ENCODE measurements at regions not wholly inside any gene's neighbourhood (a gene's known extent, or its start where the extent isn't known, plus 50 kb on each side); places are given as distances from the start of the nearest gene placed in this dataset.

- no peaks in the 10 kb centered on the region for H3K27me3 ChIP-seq (ENCODE audit: insufficient read depth, low read length, poor library complexity, severe bottlenecking)
- H3F3A ChIP-seq (ENCODE audit: low read depth): no peaks in the 10 kb centered on the region
- H3K9me3 ChIP-seq (ENCODE audit: insufficient read depth, low read depth, low read length): no peaks in the 10 kb centered on the region
- no peaks in the 10 kb centered on the region for H4K20me1 ChIP-seq (ENCODE audit: insufficient read depth, low read length, poor library complexity, severe bottlenecking)
- no peak overlapping the region for H3K9ac ChIP-seq (ENCODE audit: low read depth, low read length, poor library complexity, severe bottlenecking)
- H3K4me3 ChIP-seq (ENCODE audit: low read length, poor library complexity, severe bottlenecking): no peak overlapping the region
- H3K4me1 ChIP-seq (ENCODE audit: insufficient read depth, low read length, poor library complexity, severe bottlenecking): no peaks in the 10 kb centered on the region
- H3K36me3 ChIP-seq (ENCODE audit: insufficient read depth, low read length): no peaks in the 10 kb centered on the region
- H3K79me2 ChIP-seq (ENCODE audit: insufficient read depth, low read length): no peaks in the 10 kb centered on the region
- H3K4me2 ChIP-seq (ENCODE audit: low read depth, low read length, poor library complexity, severe bottlenecking): no peak overlapping the region
- H3K9me2 ChIP-seq (replicated peaks; ENCODE audit: low read depth, low read length): no peaks in the 10 kb centered on the region
- TF ChIP-seq EZH2phosphoT487 (IDR thresholded peaks at IDR 0.05; ENCODE audit: borderline replicate concordance) (no peak), CTCF (conservative IDR thresholded peaks at IDR 0.05; ENCODE audit: low read length) (no peak)
- no peak overlapping the region for H2AFZ ChIP-seq (ENCODE audit: low read length)
Observed at GRCh38 chr5:82489683-82490082, 211.5 kb upstream of the RPS23 start.

GRCh38 chr5:82487131-82487530 lies 209.0 kb upstream of the RPS23 start:
- TF ChIP-seq CTCF (conservative IDR thresholded peaks at IDR 0.05; ENCODE audit: low read length): no peak
- TF ChIP-seq EZH2phosphoT487 (IDR thresholded peaks at IDR 0.05; ENCODE audit: borderline replicate concordance): no peak
- no peaks in the 10 kb centered on the region for H4K20me1 ChIP-seq (ENCODE audit: insufficient read depth, low read length, poor library complexity, severe bottlenecking)
- no peak overlapping the region for H2AFZ ChIP-seq (ENCODE audit: low read length)
- H3K4me3 ChIP-seq (ENCODE audit: low read length, poor library complexity, severe bottlenecking): no peak overlapping the region
- H3K9me3 ChIP-seq (ENCODE audit: insufficient read depth, low read depth, low read length): no peaks in the 10 kb centered on the region
- no peaks in the 10 kb centered on the region for H3K36me3 ChIP-seq (ENCODE audit: insufficient read depth, low read length)
- no peaks in the 10 kb centered on the region for H3K9me2 ChIP-seq (replicated peaks; ENCODE audit: low read depth, low read length)
- H3K27me3 ChIP-seq (ENCODE audit: insufficient read depth, low read length, poor library complexity, severe bottlenecking): no peaks in the 10 kb centered on the region
- no peaks in the 10 kb centered on the region for H3K79me2 ChIP-seq (ENCODE audit: insufficient read depth, low read length)
- no peaks in the 10 kb centered on the region for H3F3A ChIP-seq (ENCODE audit: low read depth)
- H3K4me2 ChIP-seq (ENCODE audit: low read depth, low read length, poor library complexity, severe bottlenecking): no peak overlapping the region
- no peaks in the 10 kb centered on the region for H3K4me1 ChIP-seq (ENCODE audit: insufficient read depth, low read length, poor library complexity, severe bottlenecking)
- H3K9ac ChIP-seq (ENCODE audit: low read depth, low read length, poor library complexity, severe bottlenecking): no peak overlapping the region

- Histone ChIP-seq H3K27me3 (ENCODE audit: insufficient read depth, low read length, poor library complexity, severe bottlenecking) (no peaks in the 10 kb centered on the region), H3K9ac (ENCODE audit: low read depth, low read length, poor library complexity, severe bottlenecking) (no peak overlapping the region), H3K9me2 (replicated peaks; ENCODE audit: low read depth, low read length) (no peaks in the 10 kb centered on the region), H3K4me2 (ENCODE audit: low read depth, low read length, poor library complexity, severe bottlenecking) (no peak overlapping the region), H3K4me3 (ENCODE audit: low read length, poor library complexity, severe bottlenecking) (no peak overlapping the region), H2AFZ (ENCODE audit: low read length) (no peak overlapping the region), H3K4me1 (ENCODE audit: insufficient read depth, low read length, poor library complexity, severe bottlenecking) (no peaks in the 10 kb centered on the region), H3F3A (ENCODE audit: low read depth) (no peaks in the 10 kb centered on the region), H3K79me2 (ENCODE audit: insufficient read depth, low read length) (no peaks in the 10 kb centered on the region), H3K36me3 (ENCODE audit: insufficient read depth, low read length) (no peaks in the 10 kb centered on the region), H3K9me3 (ENCODE audit: insufficient read depth, low read depth, low read length) (no peaks in the 10 kb centered on the region), H4K20me1 (ENCODE audit: insufficient read depth, low read length, poor library complexity, severe bottlenecking) (no peaks in the 10 kb centered on the region)
- no peak for TF ChIP-seq EZH2phosphoT487 (IDR thresholded peaks at IDR 0.05; ENCODE audit: borderline replicate concordance)
- no peak for TF ChIP-seq CTCF (conservative IDR thresholded peaks at IDR 0.05; ENCODE audit: low read length)
Observed at GRCh38 chr5:82480331-82480730, 202.2 kb upstream of the RPS23 start.

All from Loucy (cell line).